ENCODE measurements at regions not wholly inside any gene's neighbourhood (a gene's known extent, or its start where the extent isn't known, plus 50 kb on each side); places are given as distances from the start of the nearest gene placed in this dataset.

- H3K27ac ChIP-seq, result no peak overlapping the region
- H3K9me3 ChIP-seq, result peaks cover 0 to 1% (median 0%) of the 10 kb centered on the region in 4 donors
- TF ChIP-seq EP300 (IDR thresholded peaks at IDR 0.05) (no peak), POLR2A (IDR thresholded peaks at IDR 0.05) (no peak), CTCF (IDR thresholded peaks at IDR 0.05) (no peak)
- DNase-seq (ENCODE audit: low spot score in 2 of 2), result no peak
- H3K4me1 ChIP-seq, result peaks cover 0 to 37% (median 6%) of the 10 kb centered on the region in 4 donors
- WGBS, 2 donors, result 6 to 10% methylated on average over 9 of the region's 9 CpGs
- peak overlapping the region in 1 of 4 donors; percentile 24 for H3K4me3 ChIP-seq
- H3K27me3 ChIP-seq, result peaks cover 13 to 90% of the 10 kb centered on the region in 2 donors
- H3K36me3 ChIP-seq, result no peaks in the 10 kb centered on the region
Measured at GRCh38 chr10:100653238-100653956, 92.0 kb upstream of the PAX2 start.

- Histone ChIP-seq H3K27me3 (peaks cover 13 to 92% of the 10 kb centered on the region in 2 donors), H3K36me3 (no peaks in the 10 kb centered on the region), H3K4me3 (peak overlapping the region in 2 of 4 donors; percentile 15 to 24), H3K9me3 (peaks cover 0 to 8% (median 0%) of the 10 kb centered on the region in 4 donors), H3K27ac (no peak overlapping the region), H3K4me1 (peaks cover 0 to 37% (median 6%) of the 10 kb centered on the region in 4 donors)
- no peak for DNase-seq (ENCODE audit: low spot score in 2 of 2)
- no peak for TF ChIP-seq EP300 (IDR thresholded peaks at IDR 0.05)
- 1 to 2% methylated on average over 57 to 59 of the region's 59 CpGs for WGBS, 2 donors
Measured at GRCh38 chr10:100653957-100654781, 91.2 kb upstream of the PAX2 start.

- Histone ChIP-seq H3K36me3 (no peaks in the 10 kb centered on the region), H3K27me3 (peaks cover 13 to 92% of the 10 kb centered on the region in 2 donors), H3K4me1 (peaks cover 0 to 42% (median 6%) of the 10 kb centered on the region in 4 donors), H3K4me3 (peak overlapping the region in 1 of 4 donors; percentile 12), H3K27ac (no peak overlapping the region), H3K9me3 (peaks cover 0 to 8% (median 0%) of the 10 kb centered on the region in 4 donors)
- TF ChIP-seq POLR2A (IDR thresholded peaks at IDR 0.05), result no peak
- no peak for TF ChIP-seq EP300 (IDR thresholded peaks at IDR 0.05)
- TF ChIP-seq CTCF (IDR thresholded peaks at IDR 0.05), result no peak
- DNase-seq (ENCODE audit: low spot score in 2 of 2), result no peak
- WGBS, 2 donors, result 0 to 1% methylated on average over 23 to 46 of the region's 46 CpGs
Measured at GRCh38 chr10:100654782-100655325, 90.5 kb upstream of the PAX2 start.

GRCh38 chr10:100655326-100655759 is 90.0 kb upstream of the PAX2 start:
- TF ChIP-seq POLR2A (IDR thresholded peaks at IDR 0.05), result no peak
- no peak for TF ChIP-seq EP300 (IDR thresholded peaks at IDR 0.05)
- TF ChIP-seq CTCF (IDR thresholded peaks at IDR 0.05), result no peak
- Histone ChIP-seq H3K4me1 (peaks cover 0 to 42% (median 6%) of the 10 kb centered on the region in 4 donors), H3K4me3 (peak overlapping the region in 1 of 4 donors; percentile 12), H3K27ac (no peak overlapping the region), H3K9me3 (peaks cover 0 to 8% (median 0%) of the 10 kb centered on the region in 4 donors), H3K36me3 (no peaks in the 10 kb centered on the region), H3K27me3 (peaks cover 13 to 92% of the 10 kb centered on the region in 2 donors)
- 1 to 2% methylated on average over 20 of the region's 20 CpGs for WGBS, 2 donors
- no peak for DNase-seq (ENCODE audit: low spot score in 2 of 2)

- TF ChIP-seq CTCF (IDR thresholded peaks at IDR 0.05) (no peak), POLR2A (IDR thresholded peaks at IDR 0.05) (no peak), EP300 (IDR thresholded peaks at IDR 0.05) (no peak)
- H3K27ac ChIP-seq, result no peak overlapping the region
- peaks cover 0 to 42% (median 6%) of the 10 kb centered on the region in 4 donors for H3K4me1 ChIP-seq
- H3K4me3 ChIP-seq, result peak overlapping the region in 1 of 4 donors; percentile 19
- 1 to 2% methylated on average over 32 to 45 of the region's 45 CpGs for WGBS, 2 donors
- peaks cover 13 to 92% of the 10 kb centered on the region in 2 donors for H3K27me3 ChIP-seq
- peaks cover 0 to 8% (median 0%) of the 10 kb centered on the region in 4 donors for H3K9me3 ChIP-seq
- no peak for DNase-seq (ENCODE audit: low spot score in 2 of 2)
- H3K36me3 ChIP-seq, result no peaks in the 10 kb centered on the region
Measured at GRCh38 chr10:100655760-100656421, 89.5 kb upstream of the PAX2 start.

All from tibial nerve (tissue), 4 donors.